HepG2 (cell line): ENCODE measurements at regions not wholly inside any gene's neighbourhood (a gene's known extent, or its start where the extent isn't known, plus 50 kb on each side); places are given as distances from the start of the nearest gene placed in this dataset.

Experiments used
- POLR2A ChIP-seq, 2 experiments: IDR thresholded peaks; 2 replicates each; pipeline ENCODE4 v1.6.1; 2011; ENCODE audit warnings: low read depth in 2 of 2, low read length in 2 of 2, mild to moderate bottlenecking in 1 of 2, moderate library complexity in 1 of 2; ENCODE audit not compliant: insufficient read depth in 1 of 2
- TCF12 ChIP-seq, 2 experiments: fragments of 450-650 bp in 1 of 2; sonication (generic) in 1 of 2; formaldehyde crosslinking in 1 of 2; IDR thresholded peaks; 2 replicates each; pipeline versions ENCODE4 v1.6.1 to v1.8.0; 2017 to 2022; ENCODE audit warnings: antibody characterized with exemption in 1 of 2, mild to moderate bottlenecking in 1 of 2, missing genetic modification reagents in 1 of 2, moderate library complexity in 1 of 2
- TCF7L2 ChIP-seq: IDR thresholded peaks from 2 replicates; pipeline ENCODE4 v1.6.1; 2011; ENCODE audit warnings: mild to moderate bottlenecking, low read depth, low read length, moderate library complexity
- ZNF17 ChIP-seq: sonication (generic); formaldehyde crosslinking; IDR thresholded peaks from 2 replicates; pipeline ENCODE4 v1.5.0; 2020; ENCODE audit warnings: mild to moderate bottlenecking, missing genetic modification reagents
- ZNF713 ChIP-seq: sonication (generic); formaldehyde crosslinking; IDR thresholded peaks from 2 replicates; pipeline ENCODE4 v1.4.0; 2020; ENCODE audit warnings: mild to moderate bottlenecking, missing genetic modification reagents
- ZNF792 ChIP-seq: IDR thresholded peaks from 2 replicates; pipeline ENCODE4 v1.6.1; 2016
- ZSCAN29 ChIP-seq: sonication (generic); formaldehyde crosslinking; conservative IDR thresholded peaks from 2 replicates; pipeline ENCODE4 v1.4.0; 2020; ENCODE audit warnings: mild to moderate bottlenecking, missing genetic modification reagents
- TF ChIP-seq, protein P1 (sequence below): IDR thresholded peaks from 2 replicates; pipeline ENCODE4 v1.6.1; 2012; ENCODE audit warnings: inconsistent platforms
- TF ChIP-seq, protein P2 (sequence below): sonication (generic); formaldehyde crosslinking; IDR thresholded peaks from 2 replicates; pipeline ENCODE4 v1.5.0; 2020; ENCODE audit warnings: mild to moderate bottlenecking, missing genetic modification reagents, moderate library complexity

DNA sequence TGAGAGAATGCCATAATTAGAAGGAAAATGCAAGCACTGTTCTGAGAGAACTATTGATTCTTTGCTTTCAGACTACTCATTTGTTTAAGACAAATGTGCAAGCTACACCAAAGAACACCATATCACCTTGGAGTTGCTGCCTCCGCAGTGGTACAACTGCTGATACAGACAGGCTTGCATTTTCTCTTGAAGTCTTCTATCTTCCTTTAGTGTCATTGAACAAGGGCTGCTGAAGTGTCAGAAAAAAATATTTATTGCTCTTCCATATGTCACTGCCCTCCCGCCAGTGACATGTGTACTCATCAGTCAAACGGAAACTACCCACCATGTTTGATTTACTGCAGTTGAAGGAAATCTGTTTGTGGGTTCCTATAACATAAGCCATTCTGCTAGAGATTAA is 318.3 kb upstream of the MAGEB18 start:
- no peak for TF ChIP-seq TCF12 (IDR thresholded peaks at IDR 0.05)
- no peak for TF ChIP-seq TCF12 (CRISPR knock-in tag; IDR thresholded peaks at IDR 0.05)
- TF ChIP-seq ZNF17 (CRISPR knock-in tag), result no peak
- no peak for TF ChIP-seq TCF7L2
- TF ChIP-seq, protein P1, sequence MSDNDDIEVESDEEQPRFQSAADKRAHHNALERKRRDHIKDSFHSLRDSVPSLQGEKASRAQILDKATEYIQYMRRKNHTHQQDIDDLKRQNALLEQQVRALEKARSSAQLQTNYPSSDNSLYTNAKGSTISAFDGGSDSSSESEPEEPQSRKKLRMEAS, result no peak
- TF ChIP-seq, protein P2, sequence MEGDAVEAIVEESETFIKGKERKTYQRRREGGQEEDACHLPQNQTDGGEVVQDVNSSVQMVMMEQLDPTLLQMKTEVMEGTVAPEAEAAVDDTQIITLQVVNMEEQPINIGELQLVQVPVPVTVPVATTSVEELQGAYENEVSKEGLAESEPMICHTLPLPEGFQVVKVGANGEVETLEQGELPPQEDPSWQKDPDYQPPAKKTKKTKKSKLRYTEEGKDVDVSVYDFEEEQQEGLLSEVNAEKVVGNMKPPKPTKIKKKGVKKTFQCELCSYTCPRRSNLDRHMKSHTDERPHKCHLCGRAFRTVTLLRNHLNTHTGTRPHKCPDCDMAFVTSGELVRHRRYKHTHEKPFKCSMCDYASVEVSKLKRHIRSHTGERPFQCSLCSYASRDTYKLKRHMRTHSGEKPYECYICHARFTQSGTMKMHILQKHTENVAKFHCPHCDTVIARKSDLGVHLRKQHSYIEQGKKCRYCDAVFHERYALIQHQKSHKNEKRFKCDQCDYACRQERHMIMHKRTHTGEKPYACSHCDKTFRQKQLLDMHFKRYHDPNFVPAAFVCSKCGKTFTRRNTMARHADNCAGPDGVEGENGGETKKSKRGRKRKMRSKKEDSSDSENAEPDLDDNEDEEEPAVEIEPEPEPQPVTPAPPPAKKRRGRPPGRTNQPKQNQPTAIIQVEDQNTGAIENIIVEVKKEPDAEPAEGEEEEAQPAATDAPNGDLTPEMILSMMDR (CRISPR knock-in tag), result no peak
- TF ChIP-seq ZNF713 (CRISPR knock-in tag), result no peak
- TF ChIP-seq ZNF792 (CRISPR knock-in tag), result no peak
- TF ChIP-seq POLR2A (IDR thresholded peaks at IDR 0.05; ENCODE audit: insufficient read depth in 1 of 2, low read depth in 2 of 2, low read length in 2 of 2), result no peak
- no peak for TF ChIP-seq ZSCAN29 (CRISPR knock-in tag)
